HCT116 (cell line): ENCODE measurements at regions not wholly inside any gene's neighbourhood (a gene's known extent, or its start where the extent isn't known, plus 50 kb on each side); places are given as distances from the start of the nearest gene placed in this dataset.

ENCODE experiments used
- ATAC-seq: fragments of 200-7000 bp; cut with Tn5 transposase; 2 replicates; pipeline ENCODE4 v1.9.1; 2020; ENCODE audit warnings: mild to moderate bottlenecking, moderate library complexity
- BruUV-seq: library from RNA; stranded (reverse); fragments of 400-500 nt; replicated peaks from 2 replicates; lab custom pipeline; 2021; lab: Mats Ljungman, UMichigan
- CTCF ChIA-PET: fragments of 300-600 bp; sonication (Branson Sonifier 250); formaldehyde crosslinking; loops from one replicate; lab custom pipeline; 2021; ENCODE audit warnings: antibody characterized with exemption; lab: Charles Lee
- POLR2A ChIA-PET: fragments of 300-600, 350-600 bp; sonication (Branson Sonifier 250); formaldehyde crosslinking; loops from one replicate; lab custom pipeline; 2021; ENCODE audit warnings: antibody characterized with exemption; lab: Charles Lee
- RAD21 ChIA-PET, 2 experiments: fragments of 300-600 bp; sonication (Branson Sonifier 250); formaldehyde crosslinking; loops; one replicate each; lab custom pipeline; 2023; ENCODE audit warnings: low total read pairs in 2 of 2; ENCODE audit not compliant: uncharacterized antibody in 2 of 2, unreplicated experiment in 2 of 2, low non-redundant PET in 1 of 2; lab: Charles Lee
- DNase-seq: peaks from one replicate; pipeline ENCODE4 v3.0.0-alpha.2; 2010; ENCODE audit warnings: low read depth, low spot score
- H2AFZ ChIP-seq: fragments of 200-600 bp; shearing (Covaris generic), sonication (generic); 2 replicates; pipeline ENCODE4 v1.6.1; 2017; ENCODE audit warnings: low read depth, mixed run types, mixed read lengths, antibody characterized with exemption, low read length; ENCODE audit not compliant: poor library complexity, severe bottlenecking
- H3K27ac ChIP-seq: 2 replicates; pipeline ENCODE4 v1.5.1; 2012; ENCODE audit warnings: low read depth, low read length
- H3K27me3 ChIP-seq: fragments of 200-600 bp; sonication (generic); 2 replicates; pipeline ENCODE4 v1.6.1; 2016; ENCODE audit warnings: mixed run types, low read length, mixed read lengths; ENCODE audit not compliant: insufficient read depth
- H3K36me3 ChIP-seq, 2 experiments: fragments of 200-500 bp in 1 of 2; fragments of 200-600 bp in 1 of 2; sonication (Bioruptor generic) in 1 of 2; sonication (generic) in 1 of 2; 2 replicates each; pipeline versions ENCODE4 v1.5.1 to v1.6.1; 2014 to 2016; ENCODE audit warnings: low read length in 2 of 2, inconsistent platforms in 1 of 2, mixed read lengths in 1 of 2, mixed run types in 1 of 2; ENCODE audit not compliant: insufficient read depth in 2 of 2, control insufficient read depth in 1 of 2
- H3K4me1 ChIP-seq, 2 experiments: fragments of 200-600 bp in 1 of 2; sonication (generic) in 1 of 2; 2 replicates each; pipeline versions ENCODE4 v1.5.1 to v1.6.1; 2012 to 2017; ENCODE audit warnings: low read length in 2 of 2, inconsistent platforms in 1 of 2, mild to moderate bottlenecking in 1 of 2, mixed read lengths in 1 of 2, mixed run types in 1 of 2, moderate library complexity in 1 of 2; ENCODE audit not compliant: insufficient read depth in 2 of 2, control insufficient read depth in 1 of 2
- H3K4me2 ChIP-seq: fragments of 200-600 bp; sonication (generic); 2 replicates; pipeline ENCODE4 v1.6.1; 2017; ENCODE audit warnings: mixed run types, low read length, mixed read lengths
- H3K4me3 ChIP-seq, 2 experiments: fragments of 200-600 bp in 1 of 2; sonication (generic) in 1 of 2; replicated peaks in 1 of 2; 2 replicates each; pipeline ENCODE4 v1.5.1; 2011 to 2016; ENCODE audit warnings: low read length in 2 of 2, control low read depth in 1 of 2, low read depth in 1 of 2, mild to moderate bottlenecking in 1 of 2, mixed read lengths in 1 of 2, mixed run types in 1 of 2
- H3K79me2 ChIP-seq: fragments of 200-600 bp; sonication (generic); 2 replicates; pipeline ENCODE4 v1.6.1; 2017; ENCODE audit warnings: mild to moderate bottlenecking, mixed run types, low read length, moderate library complexity, mixed read lengths; ENCODE audit not compliant: insufficient read depth
- H3K9ac ChIP-seq: fragments of 200-600 bp; sonication (generic); 2 replicates; pipeline ENCODE4 v1.6.1; 2016; ENCODE audit warnings: low read length, mixed read lengths
- H3K9me2 ChIP-seq: fragments of 200-600 bp; sonication (generic), shearing (Covaris generic); 2 replicates; pipeline ENCODE4 v1.6.1; 2017; ENCODE audit warnings: mixed run types, mild to moderate bottlenecking, moderate library complexity; ENCODE audit not compliant: insufficient read depth
- H3K9me3 ChIP-seq, 2 experiments: fragments of 200-500 bp in 1 of 2; fragments of 200-600 bp in 1 of 2; sonication (Bioruptor generic) in 1 of 2; sonication (generic) in 1 of 2; 2 replicates each; pipeline ENCODE4 v1.6.1; 2014 to 2017; ENCODE audit warnings: low read length in 2 of 2, mixed read lengths in 2 of 2, inconsistent platforms in 1 of 2, low read depth in 1 of 2, mild to moderate bottlenecking in 1 of 2, mixed run types in 1 of 2, moderate library complexity in 1 of 2; ENCODE audit not compliant: control insufficient read depth in 1 of 2, insufficient read depth in 1 of 2
- H4K20me1 ChIP-seq: fragments of 200-600 bp; sonication (generic), shearing (Covaris generic); 2 replicates; pipeline ENCODE4 v1.6.1; 2017; ENCODE audit warnings: mixed run types, mild to moderate bottlenecking, moderate library complexity; ENCODE audit not compliant: insufficient read depth
- CBX3 ChIP-seq: IDR thresholded peaks from 2 replicates; pipeline ENCODE4 v1.6.1; 2012; ENCODE audit warnings: low read depth
- CEBPB ChIP-seq: IDR thresholded peaks from 2 replicates; pipeline ENCODE4 v1.6.1; 2012; ENCODE audit warnings: low read depth
- EZH2phosphoT487 ChIP-seq: fragments of 200-600 bp; IDR thresholded peaks from 2 replicates; pipeline ENCODE4 v1.6.1; 2018; ENCODE audit warnings: antibody characterized with exemption, borderline replicate concordance
- POLR2AphosphoS5 ChIP-seq: IDR thresholded peaks from 2 replicates; pipeline ENCODE4 v1.6.1; 2011; ENCODE audit warnings: mild to moderate bottlenecking, low read depth, low read length, moderate library complexity
- RAD21 ChIP-seq: IDR thresholded peaks from 2 replicates; pipeline ENCODE4 v1.6.1; 2012; ENCODE audit warnings: low read depth, mild to moderate bottlenecking
- SRF ChIP-seq: IDR thresholded peaks from 2 replicates; pipeline ENCODE4 v1.6.1; 2012; ENCODE audit warnings: low read depth
- ZNF274 ChIP-seq: fragments of 200-500 bp; sonication (Bioruptor generic); IDR thresholded peaks from 2 replicates; pipeline ENCODE4 v1.6.1; 2014; ENCODE audit warnings: mild to moderate bottlenecking, low read depth, low read length, inconsistent platforms
- intact Hi-C: fragments of 100-400 bp; cut with micrococcal nuclease; formaldehyde crosslinking; loops from 2 replicates; pipeline ENCODE4 v1.10.0; 2022

DNA sequence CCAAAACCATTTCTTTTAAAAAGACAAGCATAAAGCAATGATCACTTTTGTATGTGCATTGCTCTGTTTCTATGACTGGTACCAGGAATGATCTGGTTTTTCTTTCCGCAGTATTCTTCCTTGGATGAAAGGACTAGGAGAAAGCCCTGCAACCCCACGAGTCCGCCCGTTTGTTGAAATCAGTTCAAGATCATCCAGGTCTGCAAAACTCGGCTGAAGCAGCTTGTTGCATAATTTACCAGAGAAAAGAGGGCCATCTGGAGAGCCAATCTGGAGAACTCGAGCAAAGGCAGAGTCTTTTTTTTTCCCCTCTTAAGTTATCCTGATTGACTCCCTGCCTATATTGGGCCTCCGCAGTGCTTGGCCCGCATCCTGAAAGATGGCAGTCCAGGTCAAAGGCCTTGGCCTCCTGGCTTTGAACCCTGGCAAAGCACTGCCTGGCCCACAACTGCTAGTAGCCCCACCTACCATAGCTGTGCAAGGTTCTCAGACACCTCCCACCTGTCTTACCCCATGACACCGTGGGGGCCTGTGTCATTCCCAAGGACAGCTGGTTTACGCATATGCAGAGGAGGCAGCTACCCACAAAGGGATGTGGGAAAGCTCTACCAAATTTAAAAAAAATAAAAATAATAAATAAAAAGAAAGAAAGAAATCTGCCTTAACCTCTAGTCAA lies 572.2 kb downstream of the INHBA start:
- RAD21 ChIA-PET: no interaction called here

DNA sequence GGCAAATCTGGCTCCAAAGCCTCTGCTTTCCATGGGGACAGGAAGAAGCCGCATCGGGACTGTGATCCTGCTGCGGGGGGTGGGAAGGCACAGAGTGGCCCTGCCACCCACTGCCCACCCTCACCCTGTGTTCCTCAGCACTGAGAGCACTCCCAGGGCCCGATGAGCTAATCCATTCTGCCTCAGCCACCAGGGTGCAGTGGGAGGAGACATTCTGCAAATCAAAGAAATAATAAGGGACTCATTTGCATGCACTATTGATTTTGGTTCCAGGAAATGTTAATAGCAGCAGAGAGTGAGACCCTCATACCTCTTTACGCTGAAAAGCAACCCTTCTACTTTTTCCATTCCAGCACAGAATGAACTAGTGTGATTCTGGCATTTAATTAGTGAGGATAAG lies 572.8 kb downstream of the INHBA start:
- ChIA-PET RAD21 (no interaction called here), POLR2A (no interaction called here), CTCF (no interaction called here)
- Histone ChIP-seq H3K4me3 (no peak overlapping the region), H3K4me1 (peaks cover 0 to 10% of the 10 kb centered on the region in 2 experiments; a peak in 2 of 4 replicates), H3K9me2 (no peaks in the 10 kb centered on the region), H2AFZ (no peak overlapping the region), H3K4me2 (no peak overlapping the region), H3K9ac (no peak overlapping the region), H3K27ac (no peak overlapping the region), H3K27me3 (no peaks in the 10 kb centered on the region), H3K36me3 (no peaks in the 10 kb centered on the region), H3K9me3 (no peaks in the 10 kb centered on the region), H4K20me1 (no peaks in the 10 kb centered on the region), H3K79me2 (no peaks in the 10 kb centered on the region)
- no peak for DNase-seq
- no TSS peak for BruUV-seq
- TF ChIP-seq POLR2AphosphoS5 (no peak), ZNF274 (no peak), CBX3 (no peak), SRF (no peak), CEBPB (no peak), RAD21 (no peak)
- ATAC-seq: no peak
- intact Hi-C loops: no loop called here

More for the DNA sequence above, 572.2 kb downstream of the INHBA start:
- Histone ChIP-seq H3K9me3 (no peaks in the 10 kb centered on the region), H3K4me1 (peaks cover 0 to 10% of the 10 kb centered on the region in 2 experiments; a peak in 2 of 4 replicates), H3K4me3 (no peak overlapping the region), H3K9me2 (no peaks in the 10 kb centered on the region), H3K9ac (no peak overlapping the region), H3K36me3 (no peaks in the 10 kb centered on the region), H3K4me2 (no peak overlapping the region), H2AFZ (no peak overlapping the region), H3K79me2 (no peaks in the 10 kb centered on the region), H3K27me3 (no peaks in the 10 kb centered on the region), H4K20me1 (no peaks in the 10 kb centered on the region), H3K27ac (no peak overlapping the region)
- POLR2A ChIA-PET: no interaction called here
- TF ChIP-seq EZH2phosphoT487: no peak
- no TSS peak for BruUV-seq
- DNase-seq (no peak), ATAC-seq (no peak)
- CTCF ChIA-PET: no interaction called here
- intact Hi-C loops: no loop called here
